ENCODE measurements at regions not wholly inside any gene's neighbourhood (a gene's known extent, or its start where the extent isn't known, plus 50 kb on each side); places are given as distances from the start of the nearest gene placed in this dataset.

GRCh38 chr16:66193543-66194229, 172.8 kb upstream of the CDH5 start:
- no peak overlapping the region for H3K4me3 ChIP-seq (replicated peaks; ENCODE audit: low read depth, low read length)
- no peak for DNase-seq (ENCODE audit: extremely low read depth, low read depth)
- no peak for TF ChIP-seq CTCF (IDR thresholded peaks at IDR 0.05; ENCODE audit: low read depth, low read length, missing control alignments)

- no peak for TF ChIP-seq CTCF (IDR thresholded peaks at IDR 0.05; ENCODE audit: low read depth, low read length, missing control alignments)
- DNase-seq (ENCODE audit: extremely low read depth, low read depth), result no peak
- H3K4me3 ChIP-seq (replicated peaks; ENCODE audit: low read depth, low read length), result no peak overlapping the region
Observed at GRCh38 chr16:66190411-66190810, 176.1 kb upstream of the CDH5 start.

- DNase-seq (ENCODE audit: extremely low read depth, low read depth), result peak; percentile 36
- TF ChIP-seq CTCF (IDR thresholded peaks at IDR 0.05; ENCODE audit: low read depth, low read length, missing control alignments), result no peak
- no peak overlapping the region for H3K4me3 ChIP-seq (replicated peaks; ENCODE audit: low read depth, low read length)
Observed at GRCh38 chr16:66189951-66190350, 176.5 kb upstream of the CDH5 start.

GRCh38 chr16:66188917-66189725, 177.4 kb upstream of the CDH5 start:
- no peak overlapping the region for H3K4me3 ChIP-seq (replicated peaks; ENCODE audit: low read depth, low read length)
- TF ChIP-seq CTCF (IDR thresholded peaks at IDR 0.05; ENCODE audit: low read depth, low read length, missing control alignments), result no peak
- DNase-seq (ENCODE audit: extremely low read depth, low read depth), result no peak

- no peak overlapping the region for H3K4me3 ChIP-seq (replicated peaks; ENCODE audit: low read depth, low read length)
- DNase-seq (ENCODE audit: extremely low read depth, low read depth), result no peak
- no peak for TF ChIP-seq CTCF (IDR thresholded peaks at IDR 0.05; ENCODE audit: low read depth, low read length, missing control alignments)
Observed at GRCh38 chr16:66186251-66186785, 180.2 kb upstream of the CDH5 start.

GRCh38 chr16:66182592-66182991, 183.9 kb upstream of the CDH5 start:
- TF ChIP-seq CTCF (IDR thresholded peaks at IDR 0.05; ENCODE audit: low read depth, low read length, missing control alignments), result no peak
- no peak for DNase-seq (ENCODE audit: extremely low read depth, low read depth)
- H3K4me3 ChIP-seq (replicated peaks; ENCODE audit: low read depth, low read length), result no peak overlapping the region
